Fibroblast of lung (primary cell): ENCODE measurements at regions not wholly inside any gene's neighbourhood (a gene's known extent, or its start where the extent isn't known, plus 50 kb on each side); places are given as distances from the start of the nearest gene placed in this dataset.

Experiments
- DNase-seq, 2 donors: peaks; one replicate each; pipeline versions ENCODE4 v3.0.0 to v3.0.0-alpha.2; 2010; ENCODE audit warnings: low read depth in 2 of 2
- H2AFZ ChIP-seq: 2 replicates; pipeline ENCODE4 v1.5.1; 2012; ENCODE audit warnings: low read length, control low read depth, inconsistent platforms
- H3K27ac ChIP-seq: 2 replicates; pipeline ENCODE4 v1.5.1; 2011; ENCODE audit warnings: low read length, control low read depth; ENCODE audit not compliant: insufficient read depth
- H3K27me3 ChIP-seq: 2 replicates; pipeline ENCODE4 v1.5.1; 2011; ENCODE audit warnings: mild to moderate bottlenecking, low read length; ENCODE audit not compliant: control insufficient read depth, insufficient read depth
- H3K36me3 ChIP-seq: 2 replicates; pipeline ENCODE4 v1.5.1; 2011; ENCODE audit warnings: low read length; ENCODE audit not compliant: control insufficient read depth, insufficient read depth
- H3K4me1 ChIP-seq: 2 replicates; pipeline ENCODE4 v1.5.1; 2011; ENCODE audit warnings: low read length; ENCODE audit not compliant: control insufficient read depth, insufficient read depth; ENCODE audit errors: extremely low read depth
- H3K4me2 ChIP-seq: 2 replicates; pipeline ENCODE4 v1.5.1; 2011; ENCODE audit warnings: low read length, control low read depth; ENCODE audit not compliant: insufficient read depth; ENCODE audit errors: extremely low read depth
- H3K4me3 ChIP-seq, 4 experiments: fragments of 200-600 bp in 1 of 4; sonication (generic) in 1 of 4; replicated peaks in 1 of 4; 2 replicates each; pipeline ENCODE4 v1.5.1; 2011 to 2016; ENCODE audit warnings: low read length in 4 of 4, low read depth in 3 of 4, mild to moderate bottlenecking in 3 of 4, control low read depth in 2 of 4, inconsistent platforms in 1 of 4, mixed read lengths in 1 of 4; ENCODE audit not compliant: insufficient read depth in 1 of 4; ENCODE audit errors: control extremely low read depth in 1 of 4
- H3K79me2 ChIP-seq: 2 replicates; pipeline ENCODE4 v1.5.1; 2012; ENCODE audit warnings: mild to moderate bottlenecking, low read length, inconsistent platforms; ENCODE audit not compliant: control insufficient read depth, insufficient read depth
- H3K9ac ChIP-seq: 2 replicates; pipeline ENCODE4 v1.5.1; 2011; ENCODE audit warnings: mild to moderate bottlenecking, low read length, control low read depth; ENCODE audit not compliant: insufficient read depth
- H3K9me3 ChIP-seq: 2 replicates; pipeline ENCODE4 v1.5.1; 2012; ENCODE audit warnings: low read depth, low read length; ENCODE audit not compliant: control insufficient read depth, insufficient read depth
- H4K20me1 ChIP-seq: 2 replicates; pipeline ENCODE4 v1.5.1; 2011; ENCODE audit warnings: low read length; ENCODE audit not compliant: control insufficient read depth, insufficient read depth; ENCODE audit errors: extremely low read depth
- CTCF ChIP-seq, 2 donors: IDR thresholded peaks in 1 of 2; conservative IDR thresholded peaks in 1 of 2; 1 replicate in 1 of 2; 2 replicates in 1 of 2; pipeline ENCODE4 v1.5.1; 2011 to 2012; ENCODE audit warnings: low read length in 2 of 2, control low read depth in 1 of 2, inconsistent platforms in 1 of 2, low read depth in 1 of 2, mild to moderate bottlenecking in 1 of 2
- EZH2 ChIP-seq: IDR thresholded peaks from 2 replicates; pipeline ENCODE4 v1.5.1; 2012; ENCODE audit warnings: low read length, control low read depth, mild to moderate bottlenecking; ENCODE audit errors: missing control alignments

- Histone ChIP-seq H3K4me1 (no peaks in the 10 kb centered on the region), H3K9me3 (no peaks in the 10 kb centered on the region), H4K20me1 (no peaks in the 10 kb centered on the region), H3K27me3 (no peaks in the 10 kb centered on the region), H3K27ac (no peak overlapping the region), H3K79me2 (no peaks in the 10 kb centered on the region), H3K9ac (no peak overlapping the region), H3K4me3 (no peak overlapping the region), H2AFZ (no peak overlapping the region), H3K36me3 (no peaks in the 10 kb centered on the region), H3K4me2 (no peak overlapping the region)
- peak; percentile 20 to 39 for TF ChIP-seq CTCF (conservative IDR thresholded peaks at IDR 0.05 in 1 of 2, IDR thresholded peaks at IDR 0.05 in 1 of 2; ENCODE audit: low read depth in 1 of 2, low read length in 2 of 2)
- no peak for TF ChIP-seq EZH2
- no peak for DNase-seq
These were observed 366.5 kb upstream of the OR4E1 start for GRCh38 chr14:22039938-22040780.

- H3K4me1 ChIP-seq: no peaks in the 10 kb centered on the region
- H3K9ac ChIP-seq: no peak overlapping the region
- H3K27me3 ChIP-seq: no peaks in the 10 kb centered on the region
- no peak overlapping the region for H3K4me2 ChIP-seq
- no peaks in the 10 kb centered on the region for H3K9me3 ChIP-seq
- TF ChIP-seq CTCF (conservative IDR thresholded peaks at IDR 0.05 in 1 of 2, IDR thresholded peaks at IDR 0.05 in 1 of 2; ENCODE audit: low read depth in 1 of 2, low read length in 2 of 2): no peak
- TF ChIP-seq EZH2: no peak
- no peak for DNase-seq
- no peaks in the 10 kb centered on the region for H3K79me2 ChIP-seq
- no peaks in the 10 kb centered on the region for H3K36me3 ChIP-seq
- no peak overlapping the region for H2AFZ ChIP-seq
- no peaks in the 10 kb centered on the region for H4K20me1 ChIP-seq
- H3K4me3 ChIP-seq: no peak overlapping the region
- H3K27ac ChIP-seq: no peak overlapping the region
These were observed 363.1 kb upstream of the OR4E1 start for GRCh38 chr14:22036541-22037239.

GRCh38 chr14:22026527-22026926, 352.9 kb upstream of the OR4E1 start:
- H3K36me3 ChIP-seq: no peaks in the 10 kb centered on the region
- no peaks in the 10 kb centered on the region for H3K27me3 ChIP-seq
- H3K4me1 ChIP-seq: no peaks in the 10 kb centered on the region
- H4K20me1 ChIP-seq: no peaks in the 10 kb centered on the region
- H3K4me3 ChIP-seq: no peak overlapping the region
- no peak overlapping the region for H2AFZ ChIP-seq
- DNase-seq: no peak
- no peak overlapping the region for H3K9ac ChIP-seq
- no peaks in the 10 kb centered on the region for H3K9me3 ChIP-seq
- no peak for TF ChIP-seq CTCF (conservative IDR thresholded peaks at IDR 0.05 in 1 of 2, IDR thresholded peaks at IDR 0.05 in 1 of 2; ENCODE audit: low read depth in 1 of 2, low read length in 2 of 2)
- TF ChIP-seq EZH2: no peak
- H3K4me2 ChIP-seq: no peak overlapping the region
- no peaks in the 10 kb centered on the region for H3K79me2 ChIP-seq
- no peak overlapping the region for H3K27ac ChIP-seq
